ENCODE measurements at regions not wholly inside any gene's neighbourhood (a gene's known extent, or its start where the extent isn't known, plus 50 kb on each side); places are given as distances from the start of the nearest gene placed in this dataset.

DNA sequence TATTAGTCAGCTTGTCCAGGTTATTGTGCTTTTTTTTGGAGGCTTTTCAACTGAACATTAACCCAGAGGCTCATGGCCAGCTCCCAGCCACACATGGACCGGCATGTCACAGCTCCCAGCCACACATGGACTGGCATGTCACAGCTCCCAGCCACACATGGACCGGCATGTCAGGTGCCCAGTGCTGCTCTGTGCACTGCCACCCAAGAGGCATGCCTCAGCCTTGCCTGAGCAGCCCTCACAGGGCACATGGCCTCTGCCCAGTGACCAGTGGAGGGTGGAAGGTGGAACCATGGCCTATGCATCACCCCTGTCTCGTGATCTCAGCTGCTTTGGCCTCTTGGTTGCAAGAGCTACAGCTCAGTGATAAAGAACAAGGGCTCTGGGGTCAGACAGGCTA lies 119.8 kb downstream of the OAT start:
- TF ChIP-seq, protein P1, sequence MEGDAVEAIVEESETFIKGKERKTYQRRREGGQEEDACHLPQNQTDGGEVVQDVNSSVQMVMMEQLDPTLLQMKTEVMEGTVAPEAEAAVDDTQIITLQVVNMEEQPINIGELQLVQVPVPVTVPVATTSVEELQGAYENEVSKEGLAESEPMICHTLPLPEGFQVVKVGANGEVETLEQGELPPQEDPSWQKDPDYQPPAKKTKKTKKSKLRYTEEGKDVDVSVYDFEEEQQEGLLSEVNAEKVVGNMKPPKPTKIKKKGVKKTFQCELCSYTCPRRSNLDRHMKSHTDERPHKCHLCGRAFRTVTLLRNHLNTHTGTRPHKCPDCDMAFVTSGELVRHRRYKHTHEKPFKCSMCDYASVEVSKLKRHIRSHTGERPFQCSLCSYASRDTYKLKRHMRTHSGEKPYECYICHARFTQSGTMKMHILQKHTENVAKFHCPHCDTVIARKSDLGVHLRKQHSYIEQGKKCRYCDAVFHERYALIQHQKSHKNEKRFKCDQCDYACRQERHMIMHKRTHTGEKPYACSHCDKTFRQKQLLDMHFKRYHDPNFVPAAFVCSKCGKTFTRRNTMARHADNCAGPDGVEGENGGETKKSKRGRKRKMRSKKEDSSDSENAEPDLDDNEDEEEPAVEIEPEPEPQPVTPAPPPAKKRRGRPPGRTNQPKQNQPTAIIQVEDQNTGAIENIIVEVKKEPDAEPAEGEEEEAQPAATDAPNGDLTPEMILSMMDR (conservative IDR thresholded peaks at IDR 0.05 in 1 of 2, IDR thresholded peaks at IDR 0.05 in 1 of 2; ENCODE audit: low read depth in 1 of 2, low read length in 2 of 2): no peak
- no peak for TF ChIP-seq EZH2 (IDR thresholded peaks at IDR 0.05; ENCODE audit: low read length, missing control alignments)

Measured in fibroblast of lung (primary cell).